Mammary epithelial cell (primary cell): ENCODE measurements at regions not wholly inside any gene's neighbourhood (a gene's known extent, or its start where the extent isn't known, plus 50 kb on each side); places are given as distances from the start of the nearest gene placed in this dataset.

Source experiments
- EZH2 ChIP-seq: IDR thresholded peaks from 2 replicates; pipeline ENCODE4 v1.6.1; 2012; ENCODE audit warnings: low read length, inconsistent platforms, borderline replicate concordance
- TF ChIP-seq, protein P1 (sequence below), 2 donors: IDR thresholded peaks in 1 of 2; conservative IDR thresholded peaks in 1 of 2; 2 replicates each; pipeline ENCODE4 v1.5.1; 2011 to 2012; ENCODE audit warnings: inconsistent platforms in 2 of 2, low read length in 2 of 2, mild to moderate bottlenecking in 2 of 2, control low read depth in 1 of 2, low read depth in 1 of 2; ENCODE audit not compliant: insufficient read depth in 1 of 2; ENCODE audit errors: extremely low read depth in 1 of 2

DNA sequence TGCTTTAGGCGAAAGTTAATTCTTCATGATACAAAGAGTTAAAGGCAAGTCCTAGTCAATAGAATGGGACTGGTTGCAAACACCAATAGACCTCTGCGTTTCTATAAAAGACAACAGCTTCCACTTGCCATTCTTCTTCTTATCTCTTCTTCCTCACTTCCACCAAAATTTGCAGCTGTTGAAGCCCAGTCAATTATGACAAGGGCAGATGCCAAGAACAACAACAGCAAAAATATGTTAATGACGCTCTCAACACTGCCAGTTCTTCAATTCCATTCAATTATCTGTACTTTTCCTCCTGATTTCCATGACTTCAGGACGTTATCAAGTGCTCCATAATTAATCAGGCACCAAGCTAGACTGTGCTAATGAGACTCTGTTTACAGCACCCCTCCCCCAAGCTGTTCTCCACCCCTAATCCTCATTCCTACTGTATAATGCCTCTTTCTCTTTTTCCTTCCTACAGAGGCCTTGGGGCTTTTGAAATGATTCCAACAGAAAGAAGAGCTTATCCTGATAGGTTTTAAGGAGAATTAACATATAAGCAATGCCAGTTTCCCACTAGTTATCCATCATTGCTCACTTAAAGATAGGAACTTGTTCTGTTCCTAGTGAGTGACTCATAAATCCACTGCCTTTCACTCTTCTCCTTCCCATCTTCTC is 1160.5 kb downstream of the IGSF11 start:
- no peak for TF ChIP-seq EZH2
- TF ChIP-seq, protein P1, sequence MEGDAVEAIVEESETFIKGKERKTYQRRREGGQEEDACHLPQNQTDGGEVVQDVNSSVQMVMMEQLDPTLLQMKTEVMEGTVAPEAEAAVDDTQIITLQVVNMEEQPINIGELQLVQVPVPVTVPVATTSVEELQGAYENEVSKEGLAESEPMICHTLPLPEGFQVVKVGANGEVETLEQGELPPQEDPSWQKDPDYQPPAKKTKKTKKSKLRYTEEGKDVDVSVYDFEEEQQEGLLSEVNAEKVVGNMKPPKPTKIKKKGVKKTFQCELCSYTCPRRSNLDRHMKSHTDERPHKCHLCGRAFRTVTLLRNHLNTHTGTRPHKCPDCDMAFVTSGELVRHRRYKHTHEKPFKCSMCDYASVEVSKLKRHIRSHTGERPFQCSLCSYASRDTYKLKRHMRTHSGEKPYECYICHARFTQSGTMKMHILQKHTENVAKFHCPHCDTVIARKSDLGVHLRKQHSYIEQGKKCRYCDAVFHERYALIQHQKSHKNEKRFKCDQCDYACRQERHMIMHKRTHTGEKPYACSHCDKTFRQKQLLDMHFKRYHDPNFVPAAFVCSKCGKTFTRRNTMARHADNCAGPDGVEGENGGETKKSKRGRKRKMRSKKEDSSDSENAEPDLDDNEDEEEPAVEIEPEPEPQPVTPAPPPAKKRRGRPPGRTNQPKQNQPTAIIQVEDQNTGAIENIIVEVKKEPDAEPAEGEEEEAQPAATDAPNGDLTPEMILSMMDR (conservative IDR thresholded peaks at IDR 0.05 in 1 of 2, IDR thresholded peaks at IDR 0.05 in 1 of 2; ENCODE audit: extremely low read depth in 1 of 2, insufficient read depth in 1 of 2, low read depth in 1 of 2, low read length in 2 of 2): no peak
